Stimulated activated CD4-positive, alpha-beta T cell treated with anti-CD3 and anti-CD28 coated beads, Interleukin-12 subunit alpha, Interleukin-12 subunit beta, amount 100 ng/mL, for 4 hours (primary cell): ENCODE measurements at regions not wholly inside any gene's neighbourhood (a gene's known extent, or its start where the extent isn't known, plus 50 kb on each side); places are given as distances from the start of the nearest gene placed in this dataset.
"Not testable (repeated sequence)": the region's sequence is repeated elsewhere in the genome, so short reads cannot be mapped to it uniquely, and the experiment has no call there.

Experiments
- DNase-seq: peaks from one replicate; pipeline ENCODE4 v3.0.0-alpha.2; 2020

DNA sequence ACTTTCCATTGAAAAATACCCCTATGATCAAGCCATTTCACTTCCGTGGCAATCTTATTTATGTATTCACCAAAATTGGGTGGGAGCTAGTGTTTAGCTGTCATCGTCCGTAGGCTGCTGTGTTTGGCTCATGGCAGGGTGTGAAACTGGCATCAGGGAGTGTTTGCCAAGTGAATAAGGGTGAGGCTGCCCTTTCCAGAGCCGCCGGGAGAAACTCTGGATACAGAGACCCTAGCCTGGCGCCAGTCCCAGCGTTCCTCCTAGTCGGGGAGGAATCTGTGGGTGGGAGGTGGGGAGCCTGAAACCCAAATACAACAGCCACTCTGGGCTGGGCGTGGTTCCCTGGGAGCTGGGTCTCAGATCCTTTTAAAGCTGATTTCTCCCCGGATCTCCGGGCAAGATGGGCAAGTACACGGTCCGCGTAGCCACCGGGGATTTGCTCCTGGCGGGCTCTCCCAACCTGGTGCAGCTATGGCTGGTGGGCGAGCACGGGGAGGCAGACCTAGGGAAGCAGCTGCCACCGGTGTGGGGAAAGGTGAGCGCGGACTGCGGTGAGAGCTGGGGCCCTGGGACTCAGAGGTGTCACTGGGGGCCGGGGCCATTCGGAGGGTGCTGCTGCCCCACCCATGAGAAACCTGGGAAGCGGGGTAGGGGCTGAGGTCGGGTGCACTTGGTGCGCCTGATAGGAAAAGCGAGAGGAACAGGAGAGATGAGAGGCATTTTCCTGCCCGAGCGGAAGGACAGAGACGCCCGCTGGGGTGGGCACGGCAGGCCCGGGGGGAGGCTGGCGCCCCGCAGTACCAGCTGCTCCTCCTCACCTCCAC, 62.1 kb upstream of the TEKT1 start:
- DNase-seq = no peak

DNA sequence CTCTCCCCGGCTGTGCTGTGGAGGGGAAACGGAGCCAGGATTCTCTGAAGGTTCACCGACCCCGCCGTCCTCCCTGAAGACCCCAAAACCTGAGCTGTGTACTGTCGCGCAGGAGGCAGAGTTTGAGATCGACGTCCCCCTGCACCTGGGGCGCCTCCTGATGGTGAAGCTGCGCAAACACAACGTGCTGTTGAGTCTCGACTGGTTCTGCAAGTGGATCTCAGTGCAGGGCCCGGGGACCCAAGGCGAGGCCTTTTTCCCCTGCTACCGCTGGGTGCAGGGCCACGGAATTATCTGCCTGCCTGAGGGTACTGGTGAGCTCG, 62.6 kb upstream of the TEKT1 start:
- DNase-seq = no peak

DNA sequence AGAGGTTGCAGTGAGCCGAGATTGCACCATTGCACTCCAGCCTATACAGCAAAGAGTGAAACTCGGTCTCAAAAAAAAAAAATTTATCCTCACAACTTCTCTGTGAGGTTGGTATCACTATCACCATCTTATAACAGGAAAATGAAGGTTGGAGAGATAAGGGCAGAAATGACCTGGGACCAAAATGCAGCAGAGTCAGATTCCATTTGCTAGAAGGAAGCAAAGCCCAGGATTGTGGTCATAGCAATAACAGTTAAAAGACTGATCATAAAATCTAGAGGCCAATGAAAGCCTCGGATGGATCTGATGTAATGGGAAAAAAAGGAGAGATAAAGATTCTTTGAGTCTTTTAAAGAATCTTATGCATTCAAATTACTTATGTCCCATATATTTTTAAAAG, 69.6 kb upstream of the TEKT1 start:
- no peak for DNase-seq

DNA sequence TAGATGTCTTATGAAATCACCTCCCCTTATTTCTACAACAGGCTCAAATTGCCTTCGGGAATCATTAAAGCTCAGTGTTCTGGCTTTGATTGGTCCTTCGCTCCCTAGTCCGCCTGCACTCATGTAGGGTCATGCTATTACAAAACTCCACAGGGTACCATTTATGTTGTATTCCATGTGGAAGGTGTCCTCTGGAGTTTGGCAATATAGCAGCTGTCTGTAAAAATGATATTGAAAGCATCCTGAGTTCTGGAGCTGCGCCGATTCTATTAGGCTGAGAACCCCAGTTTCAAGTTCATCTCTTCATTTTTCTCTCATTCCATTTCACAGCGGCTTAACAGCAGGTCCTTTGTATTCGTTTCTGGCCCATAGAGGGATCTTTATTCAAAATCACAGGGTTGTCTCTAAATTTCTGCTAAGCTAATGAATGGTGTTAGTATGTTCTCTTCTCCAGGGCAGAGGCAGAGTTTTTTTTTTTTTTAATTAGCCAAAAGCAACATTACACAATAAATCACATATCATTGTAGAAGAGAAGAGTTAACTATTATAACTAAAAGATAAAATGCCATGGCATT, 71.9 kb upstream of the TEKT1 start:
- no peak for DNase-seq

DNA sequence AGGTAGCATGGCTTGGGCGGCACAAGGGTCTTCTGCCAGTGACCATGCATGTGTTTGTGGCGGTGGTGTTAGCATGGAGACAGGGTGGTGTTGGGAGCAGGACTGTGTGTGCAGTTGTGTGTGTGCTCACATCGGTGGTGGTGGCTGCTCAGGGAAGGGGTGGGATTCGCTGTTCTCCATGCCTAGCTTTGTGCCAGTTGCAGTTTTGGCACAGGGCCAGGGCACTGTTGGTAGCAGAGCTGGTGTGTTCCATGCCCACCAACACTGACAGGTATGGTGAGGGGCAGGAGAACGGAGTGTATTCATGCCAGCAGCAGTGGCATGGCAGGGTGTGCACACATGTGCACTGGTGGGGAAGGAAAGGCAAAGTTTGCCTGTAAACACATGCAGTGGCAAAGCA, 77.3 kb upstream of the TEKT1 start:
- DNase-seq = no peak

DNA sequence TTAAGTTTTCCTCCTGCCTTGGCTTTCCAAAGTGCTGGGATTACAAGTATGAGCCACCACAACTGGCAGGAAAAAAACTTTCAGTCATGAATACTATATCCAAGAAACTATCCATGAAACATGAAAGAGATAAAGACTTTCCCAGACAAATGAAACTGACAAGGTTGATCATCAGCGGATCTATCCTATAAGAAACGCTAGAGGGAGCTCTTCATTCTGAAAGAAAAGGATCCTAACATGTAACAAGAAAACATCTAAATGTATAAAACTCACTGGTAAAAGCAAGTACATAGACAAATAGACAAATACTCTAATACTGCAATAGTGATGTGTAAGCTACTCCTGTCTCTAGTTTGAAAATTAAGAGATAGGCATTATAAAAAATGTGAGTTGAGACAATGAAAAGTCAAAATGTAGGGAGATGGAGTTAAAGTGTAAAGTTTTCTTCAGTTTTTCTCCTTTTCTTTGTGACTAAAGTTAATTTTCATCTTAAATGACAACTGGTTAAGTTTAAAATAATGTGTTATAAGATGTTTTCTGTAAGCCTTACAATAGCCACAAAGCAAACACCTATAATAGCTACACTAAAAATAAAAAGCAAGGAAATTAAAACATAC, 79.6 kb upstream of the TEKT1 start:
- no peak for DNase-seq

DNA sequence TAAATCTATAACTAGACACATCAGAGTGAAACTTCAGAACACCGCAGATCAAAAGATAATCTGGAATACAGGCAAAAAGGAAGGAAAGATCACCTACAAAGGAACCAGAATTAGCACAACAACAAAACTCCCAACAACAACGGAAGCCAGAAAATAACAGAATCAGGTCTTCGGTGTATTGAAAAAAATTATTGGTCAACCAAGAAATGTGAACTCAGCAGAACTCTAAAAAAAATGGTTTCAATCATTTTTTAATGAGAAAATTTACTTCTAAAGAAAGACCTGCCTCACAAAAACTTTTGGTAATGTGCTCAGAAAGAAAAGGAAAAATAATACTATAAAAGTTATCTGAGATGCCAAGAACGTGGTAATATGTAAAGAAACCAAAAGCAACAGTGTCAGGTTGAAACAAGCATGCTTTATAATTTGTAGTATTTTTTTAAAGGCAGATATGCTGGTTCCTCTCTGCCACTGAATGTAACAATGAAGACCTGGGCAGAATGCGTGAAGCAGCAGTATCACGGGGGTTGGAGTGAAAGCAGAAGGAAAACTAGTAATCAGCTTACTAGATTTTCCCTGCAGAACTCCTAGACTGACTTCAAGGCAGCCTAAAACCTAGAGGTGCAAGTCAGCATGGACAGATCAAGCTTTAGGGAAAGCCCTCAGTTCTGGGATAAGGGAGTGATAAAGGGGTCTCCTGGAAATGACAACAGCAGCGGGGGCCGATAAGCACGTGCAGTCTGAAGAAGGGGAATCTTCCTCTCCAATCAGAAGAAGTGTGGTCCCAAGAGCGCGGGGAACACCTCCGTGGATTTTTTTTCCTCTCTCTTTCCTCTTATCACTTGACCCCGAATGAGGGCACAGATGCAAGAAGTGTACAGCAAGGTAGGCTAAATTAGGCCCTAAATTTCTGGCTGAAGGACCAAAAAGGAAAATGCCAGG, 80.9 kb upstream of the TEKT1 start:
- DNase-seq = no peak

DNA sequence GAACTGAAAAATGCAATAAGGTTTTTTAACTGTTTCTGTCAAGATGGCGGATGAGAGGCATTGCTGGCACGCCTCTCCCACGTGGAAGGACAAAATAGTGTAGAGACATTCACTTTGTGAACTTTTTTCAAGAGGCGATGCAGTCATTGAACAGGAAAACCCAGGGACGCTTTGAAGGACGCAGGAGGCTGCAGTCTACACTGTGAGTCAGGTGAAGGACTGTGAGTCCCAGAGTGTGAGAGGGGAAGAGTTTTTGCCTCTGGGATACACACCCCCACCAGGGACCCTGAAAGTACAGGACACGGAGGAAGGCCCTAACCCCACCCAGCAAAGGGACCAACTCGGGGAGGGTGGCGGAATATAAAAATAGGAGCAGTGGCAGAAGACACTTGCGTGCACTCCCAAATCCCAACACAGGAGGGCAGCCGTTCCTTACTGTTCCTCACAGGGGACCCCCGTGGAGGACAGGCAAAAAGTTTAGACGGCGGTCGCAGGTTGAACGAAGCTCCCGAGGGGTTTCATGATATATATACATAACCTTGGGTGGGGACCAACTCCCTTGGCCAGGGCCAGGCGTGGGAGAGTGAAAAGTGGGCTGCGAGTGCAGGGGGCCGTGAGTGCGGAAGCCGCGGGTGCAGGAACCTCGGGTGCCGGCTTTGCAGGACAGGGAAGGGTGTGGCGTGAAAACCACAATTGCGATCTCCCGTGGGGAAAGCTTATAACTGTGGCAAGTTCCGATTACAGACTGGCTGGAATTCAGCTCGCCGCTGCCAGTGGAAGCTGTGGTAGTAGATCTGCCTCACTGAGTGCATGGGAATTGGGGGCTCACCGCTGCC, 82.0 kb upstream of the ALOX12 start:
- peak; percentile 77 for DNase-seq

DNA sequence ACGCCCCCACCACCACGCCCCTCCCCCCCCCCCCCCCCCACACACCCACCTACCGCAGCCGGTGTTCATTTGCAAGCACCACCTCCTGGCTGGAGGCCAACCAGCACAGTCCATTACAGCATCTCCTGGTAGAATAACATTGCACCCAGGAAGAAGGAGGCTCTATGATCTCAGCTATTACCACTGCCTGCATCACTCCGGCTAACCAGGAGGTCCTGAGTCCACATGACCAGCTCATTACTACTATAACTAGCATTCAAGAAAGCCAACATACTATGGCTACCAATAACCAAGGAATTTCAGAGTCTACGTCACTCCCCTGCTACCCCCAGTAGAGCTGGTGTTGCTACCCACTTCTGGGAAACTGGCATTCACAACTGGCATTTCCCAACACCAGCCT, 81.1 kb upstream of the ALOX12 start:
- no peak for DNase-seq

DNA sequence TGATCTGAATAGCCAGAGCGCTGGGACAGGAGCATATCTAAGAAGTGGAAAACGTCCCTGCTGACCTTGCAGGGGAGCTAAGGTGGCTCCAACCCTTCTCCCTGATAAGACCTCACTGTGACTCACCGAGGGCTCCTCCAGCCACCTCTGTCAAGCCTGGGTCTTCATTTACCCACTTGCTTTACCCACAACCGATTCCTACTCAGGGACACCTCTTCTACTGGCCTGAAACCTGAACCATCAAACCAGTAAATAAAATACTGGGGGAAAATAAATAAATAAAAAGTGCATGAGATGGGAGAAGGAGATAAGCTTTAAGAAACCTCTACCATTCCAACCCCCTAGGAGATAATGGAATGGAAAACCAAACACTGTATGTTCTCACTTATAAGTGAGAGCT, 80.2 kb upstream of the ALOX12 start:
- no peak for DNase-seq

DNA sequence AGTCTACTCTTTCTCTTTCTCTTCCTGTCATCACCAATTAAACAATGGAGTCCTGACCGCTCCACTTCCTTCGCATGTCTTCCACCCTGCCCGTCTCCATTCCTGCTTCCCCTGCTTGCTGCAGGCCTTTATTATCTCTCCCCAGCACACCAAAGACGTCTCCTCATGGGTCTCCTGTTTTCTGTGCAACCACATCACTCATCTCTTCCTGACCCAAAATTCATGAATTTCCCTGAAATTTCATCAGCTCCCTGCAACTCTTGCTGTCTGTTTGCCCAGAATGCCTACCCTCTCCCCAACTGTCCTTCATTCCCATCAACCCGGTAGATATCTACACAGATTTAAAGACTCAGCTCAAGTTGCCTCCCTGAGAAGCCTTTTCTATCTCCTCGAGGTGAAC, 76.7 kb upstream of the ALOX12 start:
- DNase-seq = no peak

DNA sequence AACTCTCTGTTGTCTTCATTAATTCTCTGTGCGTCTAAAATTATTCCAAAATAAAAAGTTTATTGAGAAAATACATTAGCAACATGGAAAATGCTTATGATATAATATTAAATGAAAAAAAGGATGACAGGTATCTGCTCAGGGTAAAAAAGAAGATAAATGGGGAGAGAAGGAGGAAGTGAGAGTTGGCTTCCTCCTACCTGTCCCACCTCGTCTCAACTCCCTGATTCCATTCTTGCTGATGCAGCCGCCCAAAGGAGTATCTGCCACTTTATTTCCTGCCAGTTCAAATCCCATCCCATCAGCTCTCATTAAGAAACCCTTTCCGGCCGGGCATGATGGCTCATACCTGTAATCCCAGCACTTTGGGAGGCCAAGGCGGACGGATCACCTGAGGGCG, 72.5 kb upstream of the ALOX12 start:
- no peak for DNase-seq

DNA sequence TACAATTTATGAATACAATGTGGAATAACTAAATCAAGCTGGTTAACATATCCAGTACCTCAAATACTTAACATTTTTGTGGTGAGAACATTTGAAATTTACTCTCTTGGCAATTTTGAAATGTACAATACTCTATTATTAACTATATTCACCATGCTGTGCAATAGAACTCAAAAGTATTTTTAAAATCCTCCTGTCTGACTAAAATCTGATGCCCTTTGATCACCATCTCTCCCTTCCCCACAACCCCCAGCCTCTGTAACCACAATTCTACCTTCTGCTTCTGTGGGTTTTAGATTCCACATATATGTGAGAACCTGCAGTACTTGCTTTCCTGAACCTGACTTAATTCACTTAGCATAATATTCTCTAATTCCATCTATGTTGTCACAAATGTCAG, 71.6 kb upstream of the ALOX12 start:
- no peak for DNase-seq

DNA sequence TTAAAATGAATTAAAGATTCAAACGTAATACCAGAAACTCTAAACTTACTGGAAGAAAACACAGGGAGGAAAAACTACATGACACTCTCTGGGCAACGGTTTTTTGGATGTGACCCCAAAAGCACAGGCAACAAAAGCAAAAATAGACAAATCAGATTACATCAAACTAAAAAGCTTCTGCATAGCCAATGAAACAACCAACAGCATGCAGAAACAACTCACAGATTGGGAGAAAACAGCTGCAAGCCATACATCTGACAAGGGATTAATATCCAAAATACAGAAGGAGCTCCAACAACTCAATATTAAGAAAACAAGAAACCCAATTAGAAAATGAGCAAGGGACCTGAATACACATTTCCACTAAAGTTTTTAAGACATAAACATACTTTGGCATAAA, 69.2 kb upstream of the ALOX12 start:
- no peak for DNase-seq

DNA sequence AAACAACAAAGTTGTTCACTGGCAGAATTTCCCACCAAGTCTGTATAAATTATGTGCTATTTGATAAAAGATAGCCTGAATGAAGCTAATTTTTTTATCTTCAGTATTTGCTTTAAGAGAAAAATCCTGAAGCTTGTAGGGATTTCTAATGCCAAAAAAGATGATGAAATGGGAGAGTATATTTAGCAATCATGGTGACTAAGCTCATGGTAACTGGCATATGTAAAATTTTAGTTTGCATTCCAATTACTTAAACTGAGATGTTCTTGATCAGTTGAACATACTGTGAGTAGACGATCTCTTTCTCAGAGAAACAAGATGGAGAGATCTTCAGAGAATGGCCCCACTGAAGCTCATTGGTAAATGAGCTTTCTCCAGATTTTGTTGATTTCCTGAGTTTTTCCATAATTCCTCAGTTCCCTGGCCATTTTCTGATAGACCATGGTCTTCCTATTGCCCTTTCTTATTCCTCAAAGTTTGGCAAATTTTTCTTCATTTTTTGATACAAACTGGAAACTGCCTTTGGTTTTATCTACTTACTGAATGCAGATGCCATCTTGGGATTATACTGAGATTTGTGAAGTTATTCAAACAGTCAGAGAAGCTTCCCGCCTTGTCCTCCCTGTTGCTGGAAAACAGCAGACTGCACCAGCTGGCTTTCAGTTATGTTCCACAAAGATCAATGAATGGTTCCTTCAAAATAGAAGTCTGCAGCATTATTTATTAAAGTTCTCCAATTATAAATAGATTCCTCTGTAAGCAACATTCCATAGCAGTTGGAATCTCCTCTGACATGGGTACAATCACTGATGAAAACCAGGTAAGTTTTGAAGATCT, 68.3 kb upstream of the ALOX12 start:
- DNase-seq = no peak

DNA sequence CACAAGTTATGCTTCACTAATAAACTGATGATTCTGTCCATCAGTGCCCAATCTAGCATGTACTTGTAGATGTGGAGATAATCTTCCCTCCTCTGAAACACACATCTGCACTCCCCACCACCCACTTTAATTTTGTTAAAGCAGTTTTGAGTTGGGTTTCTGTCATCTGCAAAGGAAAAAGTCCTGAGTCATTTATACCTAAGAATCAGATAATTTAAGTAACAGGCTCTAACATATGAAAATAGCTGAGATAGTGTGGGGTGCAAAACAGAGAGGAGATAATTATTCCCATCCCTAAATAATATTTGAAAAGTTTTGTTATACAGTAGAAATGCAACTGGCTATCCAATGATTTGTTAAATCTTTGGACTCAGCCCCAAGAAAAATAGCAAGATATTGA, 67.7 kb upstream of the ALOX12 start:
- DNase-seq = no peak

DNA sequence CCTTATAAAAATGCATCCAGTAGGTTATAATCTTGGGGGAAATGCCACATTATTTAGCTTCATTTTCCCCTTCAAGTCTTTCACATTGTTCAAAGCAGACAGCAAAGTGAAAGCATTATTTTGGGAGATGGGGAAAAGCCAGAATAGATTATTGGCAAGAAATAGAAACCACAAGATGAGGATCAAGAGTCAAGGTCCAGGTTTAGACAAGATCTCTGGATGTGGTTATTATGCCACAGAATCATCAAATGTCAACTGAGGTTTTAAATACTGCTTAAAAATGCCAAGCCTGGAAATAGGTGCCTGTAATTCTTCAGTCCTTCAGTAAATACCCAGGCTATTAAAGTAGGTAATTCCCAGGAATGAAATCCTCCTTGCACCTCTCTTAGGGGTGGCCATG, 65.1 kb upstream of the ALOX12 start:
- DNase-seq = no peak

DNA sequence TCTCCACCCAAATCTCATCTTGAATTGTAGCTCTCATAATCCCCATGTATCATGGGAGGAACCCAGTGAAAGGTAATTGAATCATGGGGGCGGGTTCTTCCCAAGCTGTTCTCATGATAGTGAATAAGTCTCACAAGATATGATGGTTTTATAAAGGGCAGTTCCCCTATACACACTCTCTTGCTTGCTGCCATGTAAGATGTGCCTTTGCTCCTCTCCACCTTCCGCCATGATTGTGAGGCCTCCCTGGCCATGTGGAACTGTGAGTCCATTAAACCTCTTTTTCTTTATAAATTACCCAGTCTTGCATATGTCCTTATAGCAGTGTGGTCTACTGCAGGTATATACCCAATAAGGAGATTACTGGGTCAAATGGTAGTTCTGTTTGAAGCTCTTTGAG, 61.3 kb upstream of the ALOX12 start:
- DNase-seq = not testable (repeated sequence)

DNA sequence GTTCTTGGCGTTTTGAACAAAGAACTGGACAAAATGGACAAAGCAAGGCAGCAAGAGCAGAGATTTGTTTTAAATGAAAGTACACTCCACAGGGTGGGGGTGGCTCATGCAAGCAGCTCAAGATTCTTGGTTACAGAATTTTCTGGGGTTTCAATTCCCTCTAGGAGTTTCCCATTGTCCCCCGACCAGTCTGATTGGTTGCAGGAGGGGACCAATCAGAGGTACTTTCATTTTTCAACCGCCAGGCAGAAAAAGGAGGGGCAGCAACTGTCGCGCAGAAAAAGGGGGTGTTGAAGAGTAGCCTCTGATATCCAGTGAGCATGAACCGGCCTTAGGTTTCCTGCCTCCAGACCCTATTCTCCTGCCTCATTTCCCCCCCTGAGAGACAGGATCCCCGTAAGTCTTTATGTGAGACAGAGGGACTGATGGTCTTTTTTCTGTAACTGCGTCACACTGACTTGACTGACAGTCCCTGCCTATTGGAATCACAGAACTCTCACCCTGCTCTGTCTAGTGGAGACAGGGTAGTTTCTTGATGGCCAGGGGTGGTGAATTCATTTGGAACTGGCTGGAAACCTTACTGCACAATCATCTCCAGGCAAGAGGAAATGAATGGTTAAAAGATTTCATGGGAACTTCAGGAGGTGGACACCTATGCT, 59.4 kb upstream of the ALOX12 start:
- DNase-seq = no peak

DNA sequence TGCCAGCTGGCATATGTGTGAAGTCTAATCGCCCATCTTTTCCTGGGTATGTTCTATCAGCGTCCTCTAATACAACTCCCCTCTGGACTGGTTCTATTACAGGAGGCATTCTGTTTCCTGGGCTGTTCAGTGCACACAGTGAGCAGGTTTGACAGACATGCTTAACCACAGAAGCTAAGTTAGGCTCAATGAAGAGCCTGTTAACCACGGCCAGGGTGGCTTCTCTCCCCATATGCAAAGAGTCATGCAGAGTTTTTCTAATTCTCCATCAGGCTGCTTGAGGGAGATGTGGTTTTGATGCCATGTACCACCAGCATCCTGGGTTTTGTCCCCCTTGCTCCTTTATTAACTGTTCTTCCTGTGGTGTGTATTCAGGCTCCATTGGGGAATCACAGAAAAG, 57.2 kb upstream of the ALOX12 start:
- DNase-seq = no peak

DNA sequence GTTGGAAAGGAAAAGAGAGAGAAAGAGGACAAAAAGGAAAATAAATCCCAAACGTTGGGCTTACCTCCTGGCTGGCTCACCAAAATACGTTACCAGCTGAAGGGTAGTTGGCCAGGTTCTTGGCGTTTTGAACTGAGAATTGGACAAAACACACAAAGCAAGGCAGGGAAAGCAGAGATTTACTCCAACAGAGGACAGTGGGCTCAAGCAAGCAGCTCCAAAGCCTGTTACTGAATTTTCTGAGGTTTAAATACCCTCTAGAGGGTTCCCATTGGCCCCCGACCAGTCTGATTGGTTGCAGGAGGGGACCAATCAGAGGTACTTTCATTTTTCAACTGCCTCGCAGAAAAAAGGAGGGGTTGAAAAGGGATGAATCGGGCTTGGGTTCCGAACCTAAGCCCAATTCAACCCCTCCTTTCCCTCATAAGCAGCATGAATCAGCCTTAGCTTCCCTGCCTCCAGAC, 55.6 kb upstream of the ALOX12 start:
- DNase-seq = no peak
